ENCODE measurements at regions not wholly inside any gene's neighbourhood (a gene's known extent, or its start where the extent isn't known, plus 50 kb on each side); places are given as distances from the start of the nearest gene placed in this dataset.

DNA sequence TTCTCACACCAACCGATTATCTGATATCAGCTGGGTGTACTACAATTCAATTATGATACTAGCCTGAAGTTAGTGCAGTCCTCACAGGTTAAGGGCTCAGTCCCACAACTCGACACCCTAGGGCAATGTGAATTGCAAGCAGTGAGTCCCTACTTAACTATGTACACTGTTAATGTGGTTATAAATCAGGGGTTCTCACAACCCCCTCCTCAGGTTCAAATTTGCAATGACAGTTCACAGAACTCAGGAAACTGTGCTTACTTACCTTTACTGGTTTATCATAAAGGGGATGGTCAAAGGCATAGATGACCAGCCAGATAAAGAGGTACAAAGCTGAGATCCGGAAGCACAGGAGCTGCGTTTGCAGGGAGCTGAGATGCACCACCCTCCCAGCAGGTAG is 1379.1 kb upstream of the CDH2 start:
- Histone ChIP-seq H3K36me3 (ENCODE audit: control insufficient read depth, low read length) (no peaks in the 10 kb centered on the region), H3K27ac (ENCODE audit: low read depth, low read length) (no peak overlapping the region), H3K4me3 (ENCODE audit: low read length) (no peak overlapping the region), H3K9me2 (replicated peaks; ENCODE audit: control insufficient read depth, low read length) (no peaks in the 10 kb centered on the region), H3K4me1 (ENCODE audit: control insufficient read depth, low read length) (no peaks in the 10 kb centered on the region; the same call in 1 of the 2 replicates), H3K9me3 (ENCODE audit: control insufficient read depth, insufficient read depth, low read length) (no peaks in the 10 kb centered on the region; the same call in 1 of the 2 replicates), H3K4me2 (ENCODE audit: low read length) (no peak overlapping the region), H3K27me3 (ENCODE audit: control insufficient read depth, low read length) (no peaks in the 10 kb centered on the region), H3K79me2 (ENCODE audit: control insufficient read depth, low read length) (no peaks in the 10 kb centered on the region), H3F3A (ENCODE audit: control insufficient read depth, insufficient read depth) (no peaks in the 10 kb centered on the region), H4K20me1 (ENCODE audit: control insufficient read depth, insufficient read depth, low read depth, low read length) (no peaks in the 10 kb centered on the region)
- TF ChIP-seq CTCF (IDR thresholded peaks at IDR 0.05; ENCODE audit: low read depth, low read length, poor library complexity, severe bottlenecking) (no peak), EZH2phosphoT487 (IDR thresholded peaks at IDR 0.05; ENCODE audit: borderline replicate concordance, low read length) (no peak)

DNA sequence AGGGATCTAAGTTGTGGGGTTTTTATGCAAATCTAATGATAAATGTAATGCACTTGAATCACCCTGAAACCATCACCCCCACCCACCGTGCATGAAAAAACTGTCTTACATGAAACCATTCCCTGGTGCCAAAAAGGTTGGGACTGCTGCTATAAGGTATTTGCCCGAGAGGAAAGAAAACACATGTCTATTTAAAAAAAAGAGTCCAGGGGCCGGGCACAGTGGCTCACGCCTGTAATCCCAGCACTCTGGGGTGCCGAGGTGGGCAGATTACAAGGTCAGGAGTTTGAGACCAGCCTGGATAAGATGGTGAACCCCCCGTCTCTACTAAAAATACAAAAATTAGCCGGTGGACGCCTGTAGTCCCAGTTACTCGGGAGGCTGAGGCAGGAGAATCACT is 1372.8 kb upstream of the CDH2 start:
- Histone ChIP-seq H3K27ac (ENCODE audit: low read depth, low read length) (no peak overlapping the region), H3K79me2 (ENCODE audit: control insufficient read depth, low read length) (no peaks in the 10 kb centered on the region), H3K36me3 (ENCODE audit: control insufficient read depth, low read length) (no peaks in the 10 kb centered on the region), H3K4me1 (ENCODE audit: control insufficient read depth, low read length) (no peaks in the 10 kb centered on the region), H3K27me3 (ENCODE audit: control insufficient read depth, low read length) (no peaks in the 10 kb centered on the region), H3F3A (ENCODE audit: control insufficient read depth, insufficient read depth) (no peaks in the 10 kb centered on the region), H3K9me3 (ENCODE audit: control insufficient read depth, insufficient read depth, low read length) (no peaks in the 10 kb centered on the region), H3K4me2 (ENCODE audit: low read length) (no peak overlapping the region), H3K9me2 (replicated peaks; ENCODE audit: control insufficient read depth, low read length) (no peaks in the 10 kb centered on the region), H3K4me3 (ENCODE audit: low read length) (no peak overlapping the region), H4K20me1 (ENCODE audit: control insufficient read depth, insufficient read depth, low read depth, low read length) (no peaks in the 10 kb centered on the region)
- TF ChIP-seq CTCF (IDR thresholded peaks at IDR 0.05; ENCODE audit: low read depth, low read length, poor library complexity, severe bottlenecking) (no peak), EZH2phosphoT487 (IDR thresholded peaks at IDR 0.05; ENCODE audit: borderline replicate concordance, low read length) (no peak)

DNA sequence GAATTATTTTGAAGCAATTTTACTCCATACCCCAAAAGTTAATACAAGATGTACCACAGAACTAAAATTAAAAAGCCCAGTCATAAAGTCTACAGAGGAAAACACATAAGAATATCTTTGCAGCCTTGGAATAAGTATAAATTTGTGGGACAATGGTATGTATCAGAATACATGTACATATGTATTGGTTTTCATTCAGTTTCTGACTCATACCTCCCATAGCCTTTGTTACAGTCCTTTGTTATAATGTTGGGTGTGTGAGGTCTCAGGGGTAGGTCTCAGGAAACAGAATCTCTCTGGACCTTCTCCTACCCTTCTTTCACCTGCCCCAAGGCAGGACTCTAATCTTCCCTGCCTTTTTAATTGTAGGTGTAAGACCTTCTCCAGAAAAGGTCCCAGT is 1370.7 kb upstream of the CDH2 start:
- Histone ChIP-seq H3K4me3 (ENCODE audit: low read length) (no peak overlapping the region), H3K79me2 (ENCODE audit: control insufficient read depth, low read length) (no peaks in the 10 kb centered on the region)
- TF ChIP-seq EZH2phosphoT487 (IDR thresholded peaks at IDR 0.05; ENCODE audit: borderline replicate concordance, low read length) (no peak), CTCF (IDR thresholded peaks at IDR 0.05; ENCODE audit: low read depth, low read length, poor library complexity, severe bottlenecking) (no peak)

DNA sequence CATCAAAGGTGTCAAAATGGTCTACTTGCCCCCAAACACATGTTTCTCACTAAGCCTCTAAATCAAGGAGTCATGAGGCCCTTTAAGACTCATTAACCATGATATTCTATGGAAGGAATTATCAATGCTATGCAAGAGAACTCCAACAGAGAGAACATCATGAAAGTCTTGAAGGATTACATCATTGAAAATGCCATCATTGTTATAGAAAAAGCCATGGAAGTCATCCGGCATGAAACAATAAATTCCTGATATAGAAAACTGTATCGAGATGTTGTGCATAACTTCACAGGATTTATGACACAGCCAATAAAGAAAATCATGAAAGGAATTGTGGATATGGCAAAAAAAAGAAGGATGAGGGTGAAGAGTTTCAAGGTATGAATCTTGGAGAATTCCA is 1363.6 kb upstream of the CDH2 start:
- H3F3A ChIP-seq (ENCODE audit: control insufficient read depth, insufficient read depth) = no peaks in the 10 kb centered on the region
- no peak overlapping the region for H3K4me3 ChIP-seq (ENCODE audit: low read length)
- no peaks in the 10 kb centered on the region for H3K79me2 ChIP-seq (ENCODE audit: control insufficient read depth, low read length)
- no peaks in the 10 kb centered on the region for H3K9me3 ChIP-seq (ENCODE audit: control insufficient read depth, insufficient read depth, low read length)
- no peaks in the 10 kb centered on the region for H4K20me1 ChIP-seq (ENCODE audit: control insufficient read depth, insufficient read depth, low read depth, low read length)
- no peaks in the 10 kb centered on the region for H3K27me3 ChIP-seq (ENCODE audit: control insufficient read depth, low read length)
- no peaks in the 10 kb centered on the region for H3K9me2 ChIP-seq (replicated peaks; ENCODE audit: control insufficient read depth, low read length)
- no peak for TF ChIP-seq EZH2phosphoT487 (IDR thresholded peaks at IDR 0.05; ENCODE audit: borderline replicate concordance, low read length)
- TF ChIP-seq CTCF (IDR thresholded peaks at IDR 0.05; ENCODE audit: low read depth, low read length, poor library complexity, severe bottlenecking) = no peak
- no peak overlapping the region for H3K4me2 ChIP-seq (ENCODE audit: low read length)
- no peaks in the 10 kb centered on the region for H3K4me1 ChIP-seq (ENCODE audit: control insufficient read depth, low read length)
- H3K36me3 ChIP-seq (ENCODE audit: control insufficient read depth, low read length) = no peaks in the 10 kb centered on the region
- H3K27ac ChIP-seq (ENCODE audit: low read depth, low read length) = no peak overlapping the region

More for the DNA sequence above, 1370.7 kb upstream of the CDH2 start:
- Histone ChIP-seq H3K4me1 (ENCODE audit: control insufficient read depth, low read length) (no peaks in the 10 kb centered on the region), H3F3A (ENCODE audit: control insufficient read depth, insufficient read depth) (no peaks in the 10 kb centered on the region), H4K20me1 (ENCODE audit: control insufficient read depth, insufficient read depth, low read depth, low read length) (no peaks in the 10 kb centered on the region), H3K36me3 (ENCODE audit: control insufficient read depth, low read length) (no peaks in the 10 kb centered on the region), H3K27ac (ENCODE audit: low read depth, low read length) (no peak overlapping the region), H3K4me2 (ENCODE audit: low read length) (no peak overlapping the region), H3K27me3 (ENCODE audit: control insufficient read depth, low read length) (no peaks in the 10 kb centered on the region), H3K9me2 (replicated peaks; ENCODE audit: control insufficient read depth, low read length) (no peaks in the 10 kb centered on the region), H3K9me3 (ENCODE audit: control insufficient read depth, insufficient read depth, low read length) (no peaks in the 10 kb centered on the region)

Data from DOHH2 (cell line).